ENCODE measurements at regions not wholly inside any gene's neighbourhood (a gene's known extent, or its start where the extent isn't known, plus 50 kb on each side); places are given as distances from the start of the nearest gene placed in this dataset.

- H3K36me3 Mint-ChIP-seq (ENCODE audit: insufficient read depth, unreplicated experiment): peaks cover 6% of the 10 kb centered on the region
- H3K4me3 Mint-ChIP-seq (ENCODE audit: low read depth, unreplicated experiment): no peak overlapping the region
- intact Hi-C loops (cut with micrococcal nuclease; ENCODE audit: unreplicated experiment): no loop called here
Measured at GRCh38 chr12:113759135-113759534, 207.0 kb downstream of the RBM19 start.

GRCh38 chr12:113758165-113758924, 207.8 kb downstream of the RBM19 start:
- Mint-ChIP-seq H3K27ac (ENCODE audit: unreplicated experiment) (no peak overlapping the region), H3K4me1 (ENCODE audit: low read depth, unreplicated experiment) (peaks cover 11% of the 10 kb centered on the region), H3K4me3 (ENCODE audit: low read depth, unreplicated experiment) (no peak overlapping the region), H3K36me3 (ENCODE audit: insufficient read depth, unreplicated experiment) (peaks cover 6% of the 10 kb centered on the region), H3K27me3 (ENCODE audit: unreplicated experiment) (peaks cover 100% of the 10 kb centered on the region), H3K9me3 (ENCODE audit: low read depth, unreplicated experiment) (no peaks in the 10 kb centered on the region)
- no peak for DNase-seq
- intact Hi-C loops (cut with micrococcal nuclease; ENCODE audit: unreplicated experiment): no loop called here
- BruUV-seq (replicated peaks): no TSS peak
- no peak for TF ChIP-seq CTCF (IDR thresholded peaks at IDR 0.05; ENCODE audit: unreplicated experiment)
- CTCF ChIA-PET: no interaction called here

More at GRCh38 chr12:113759135-113759534, 207.0 kb downstream of the RBM19 start:
- BruUV-seq (replicated peaks): no TSS peak
- CTCF ChIA-PET: no interaction called here
- Mint-ChIP-seq H3K27me3 (ENCODE audit: unreplicated experiment) (peaks cover 100% of the 10 kb centered on the region), H3K4me1 (ENCODE audit: low read depth, unreplicated experiment) (peaks cover 11% of the 10 kb centered on the region), H3K27ac (ENCODE audit: unreplicated experiment) (no peak overlapping the region), H3K9me3 (ENCODE audit: low read depth, unreplicated experiment) (no peaks in the 10 kb centered on the region)
- no peak for DNase-seq
- TF ChIP-seq CTCF (IDR thresholded peaks at IDR 0.05; ENCODE audit: unreplicated experiment): no peak

- DNase-seq: peak; percentile 20
- Mint-ChIP-seq H3K36me3 (ENCODE audit: insufficient read depth, unreplicated experiment) (no peaks in the 10 kb centered on the region), H3K4me3 (ENCODE audit: low read depth, unreplicated experiment) (no peak overlapping the region), H3K4me1 (ENCODE audit: low read depth, unreplicated experiment) (peaks cover 9% of the 10 kb centered on the region), H3K27me3 (ENCODE audit: unreplicated experiment) (peaks cover 100% of the 10 kb centered on the region), H3K9me3 (ENCODE audit: low read depth, unreplicated experiment) (no peaks in the 10 kb centered on the region), H3K27ac (ENCODE audit: unreplicated experiment) (no peak overlapping the region)
- no TSS peak for BruUV-seq (replicated peaks)
- TF ChIP-seq CTCF (IDR thresholded peaks at IDR 0.05; ENCODE audit: unreplicated experiment): no peak
- intact Hi-C loops (cut with micrococcal nuclease; ENCODE audit: unreplicated experiment): no loop called here
- CTCF ChIA-PET: no interaction called here
Measured at GRCh38 chr12:113757221-113758002, 208.7 kb downstream of the RBM19 start.

- no peak for TF ChIP-seq CTCF (IDR thresholded peaks at IDR 0.05; ENCODE audit: unreplicated experiment)
- Mint-ChIP-seq H3K36me3 (ENCODE audit: insufficient read depth, unreplicated experiment) (no peaks in the 10 kb centered on the region), H3K27me3 (ENCODE audit: unreplicated experiment) (peaks cover 100% of the 10 kb centered on the region), H3K27ac (ENCODE audit: unreplicated experiment) (no peak overlapping the region), H3K4me1 (ENCODE audit: low read depth, unreplicated experiment) (peaks cover under 1% of the 10 kb centered on the region), H3K4me3 (ENCODE audit: low read depth, unreplicated experiment) (no peak overlapping the region), H3K9me3 (ENCODE audit: low read depth, unreplicated experiment) (no peaks in the 10 kb centered on the region)
- CTCF ChIA-PET: no interaction called here
- BruUV-seq (replicated peaks): no TSS peak
- no peak for DNase-seq
- intact Hi-C loops (cut with micrococcal nuclease; ENCODE audit: unreplicated experiment): no loop called here
Measured at GRCh38 chr12:113756609-113757008, 209.5 kb downstream of the RBM19 start.

Measured in Calu3 (cell line).